ENCODE measurements at regions not wholly inside any gene's neighbourhood (a gene's known extent, or its start where the extent isn't known, plus 50 kb on each side); places are given as distances from the start of the nearest gene placed in this dataset.

GRCh38 chr7:115618676-115619075 is 411.9 kb downstream of the TFEC start:
- TF ChIP-seq CTCF (conservative IDR thresholded peaks at IDR 0.05; ENCODE audit: low read depth, low read length) (no peak), EZH2 (IDR thresholded peaks at IDR 0.05; ENCODE audit: borderline replicate concordance, low read depth, low read length, poor library complexity, severe bottlenecking) (no peak)

Data from A673 (cell line).